SH-SY5Y (cell line): ENCODE measurements at regions not wholly inside any gene's neighbourhood (a gene's known extent, or its start where the extent isn't known, plus 50 kb on each side); places are given as distances from the start of the nearest gene placed in this dataset.

Experiments
- GATA2 ChIP-seq: IDR thresholded peaks from 2 replicates; pipeline ENCODE4 v1.6.1; 2011; ENCODE audit warnings: mild to moderate bottlenecking, low read depth, low read length
- GATA3 ChIP-seq: IDR thresholded peaks from 2 replicates; pipeline ENCODE4 v1.6.1; 2011; ENCODE audit warnings: low read depth, mild to moderate bottlenecking, low read length, moderate library complexity

DNA sequence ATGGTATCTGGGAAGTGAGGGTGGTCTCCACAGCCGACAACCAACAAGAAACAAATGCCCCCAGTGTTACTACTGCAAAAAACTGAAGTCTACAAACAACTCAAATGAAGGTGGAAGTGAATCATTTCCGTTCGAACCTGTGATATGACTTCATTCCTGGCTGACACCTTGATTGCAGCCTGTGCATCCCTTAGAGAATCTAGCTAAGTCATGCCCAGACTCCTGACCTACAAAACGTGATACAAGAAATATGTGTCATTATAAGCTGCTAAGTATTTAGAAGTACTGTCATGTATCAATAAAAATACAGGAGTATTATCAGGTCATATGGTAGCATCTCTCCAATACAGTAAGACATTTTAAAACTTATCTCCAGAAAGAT is 959.7 kb upstream of the LCORL start:
- no peak for TF ChIP-seq GATA2
- TF ChIP-seq GATA3, result no peak
